DMS79 (cell line): ENCODE measurements at regions not wholly inside any gene's neighbourhood (a gene's known extent, or its start where the extent isn't known, plus 50 kb on each side); places are given as distances from the start of the nearest gene placed in this dataset.

Experiments used
- DNase-seq: peaks from one replicate; lab custom pipeline; 2025; lab: John Stamatoyannopoulos, UW

GRCh38 chr10:3412071-3412582, 239.5 kb upstream of the PITRM1 start:
- no peak for DNase-seq

GRCh38 chr10:3411044-3411443, 238.5 kb upstream of the PITRM1 start:
- no peak for DNase-seq

GRCh38 chr10:3409928-3410327, 237.3 kb upstream of the PITRM1 start:
- DNase-seq, result no peak

- no peak for DNase-seq
These were observed 236.2 kb upstream of the PITRM1 start for GRCh38 chr10:3408603-3409365.

- no peak for DNase-seq
These were observed 234.6 kb upstream of the PITRM1 start for GRCh38 chr10:3407208-3407607.

- no peak for DNase-seq
These were observed 234.0 kb upstream of the PITRM1 start for GRCh38 chr10:3406556-3406955.

GRCh38 chr10:3404381-3404780, 231.8 kb upstream of the PITRM1 start:
- no peak for DNase-seq

GRCh38 chr10:3402187-3402751, 229.7 kb upstream of the PITRM1 start:
- DNase-seq, result no peak

- no peak for DNase-seq
These were observed 228.9 kb upstream of the PITRM1 start for GRCh38 chr10:3401491-3401938.

GRCh38 chr10:3400348-3400747, 227.8 kb upstream of the PITRM1 start:
- DNase-seq, result no peak

GRCh38 chr10:3399756-3400155, 227.2 kb upstream of the PITRM1 start:
- DNase-seq, result no peak

GRCh38 chr10:3398825-3399646, 226.5 kb upstream of the PITRM1 start:
- DNase-seq, result no peak

GRCh38 chr10:3397846-3398245, 225.3 kb upstream of the PITRM1 start:
- DNase-seq, result no peak

GRCh38 chr10:3397231-3397630, 224.6 kb upstream of the PITRM1 start:
- no peak for DNase-seq

GRCh38 chr10:3396116-3396515, 223.5 kb upstream of the PITRM1 start:
- no peak for DNase-seq

- DNase-seq, result no peak
These were observed 222.9 kb upstream of the PITRM1 start for GRCh38 chr10:3395458-3395861.

- DNase-seq, result no peak
These were observed 222.5 kb upstream of the PITRM1 start for GRCh38 chr10:3395041-3395440.

- no peak for DNase-seq
These were observed 221.4 kb upstream of the PITRM1 start for GRCh38 chr10:3393958-3394357.

GRCh38 chr10:3391657-3392056, 219.1 kb upstream of the PITRM1 start:
- DNase-seq, result no peak

GRCh38 chr10:3389130-3389529, 216.5 kb upstream of the PITRM1 start:
- DNase-seq, result no peak

GRCh38 chr10:3385487-3385886, 212.9 kb upstream of the PITRM1 start:
- no peak for DNase-seq

- DNase-seq, result no peak
These were observed 209.5 kb upstream of the PITRM1 start for GRCh38 chr10:3382092-3382491.
